DMS153 treated with DMSO at 0.1 percent for 48 hours (cell line): ENCODE measurements at regions not wholly inside any gene's neighbourhood (a gene's known extent, or its start where the extent isn't known, plus 50 kb on each side); places are given as distances from the start of the nearest gene placed in this dataset.

Experiments
- DNase-seq: peaks from one replicate; lab custom pipeline; 2025; ENCODE audit not compliant: unreplicated experiment; lab: John Stamatoyannopoulos, UW

GRCh38 chr3:127088511-127089351, 104.2 kb upstream of the PRR23E start:
- no peak for DNase-seq

DNA sequence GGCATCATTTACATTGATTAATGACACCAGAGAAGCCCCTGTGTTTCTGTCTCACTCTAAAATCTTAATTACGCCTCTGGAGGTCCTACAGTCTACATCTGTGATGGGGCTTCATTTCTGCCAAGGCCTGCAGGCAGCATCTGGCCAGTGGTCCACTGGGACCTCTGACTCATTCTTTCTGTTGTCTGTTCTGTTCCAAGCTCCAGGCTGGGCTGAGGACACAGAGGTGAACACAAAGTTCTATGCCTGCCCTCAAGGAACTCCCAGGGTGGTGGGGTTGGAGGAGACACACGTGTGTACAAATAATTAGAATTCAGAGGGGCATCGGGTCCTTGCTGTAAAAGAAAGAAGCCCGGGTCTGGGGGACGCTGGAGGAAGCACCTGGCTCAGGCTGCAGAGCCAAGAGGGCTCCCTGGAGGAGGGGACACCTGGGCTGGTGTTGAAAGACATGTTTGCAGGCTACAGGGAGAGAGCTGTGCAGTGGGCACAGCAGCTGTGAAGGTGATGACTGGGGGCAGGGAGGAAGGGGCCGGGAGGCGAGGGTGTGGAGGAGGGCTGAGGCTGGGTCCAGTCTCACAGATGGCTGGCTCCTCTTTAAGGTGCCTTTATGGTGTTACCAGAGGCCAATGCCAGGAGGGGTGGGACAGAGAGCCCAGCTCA, 103.3 kb upstream of the PRR23E start:
- DNase-seq = no peak

DNA sequence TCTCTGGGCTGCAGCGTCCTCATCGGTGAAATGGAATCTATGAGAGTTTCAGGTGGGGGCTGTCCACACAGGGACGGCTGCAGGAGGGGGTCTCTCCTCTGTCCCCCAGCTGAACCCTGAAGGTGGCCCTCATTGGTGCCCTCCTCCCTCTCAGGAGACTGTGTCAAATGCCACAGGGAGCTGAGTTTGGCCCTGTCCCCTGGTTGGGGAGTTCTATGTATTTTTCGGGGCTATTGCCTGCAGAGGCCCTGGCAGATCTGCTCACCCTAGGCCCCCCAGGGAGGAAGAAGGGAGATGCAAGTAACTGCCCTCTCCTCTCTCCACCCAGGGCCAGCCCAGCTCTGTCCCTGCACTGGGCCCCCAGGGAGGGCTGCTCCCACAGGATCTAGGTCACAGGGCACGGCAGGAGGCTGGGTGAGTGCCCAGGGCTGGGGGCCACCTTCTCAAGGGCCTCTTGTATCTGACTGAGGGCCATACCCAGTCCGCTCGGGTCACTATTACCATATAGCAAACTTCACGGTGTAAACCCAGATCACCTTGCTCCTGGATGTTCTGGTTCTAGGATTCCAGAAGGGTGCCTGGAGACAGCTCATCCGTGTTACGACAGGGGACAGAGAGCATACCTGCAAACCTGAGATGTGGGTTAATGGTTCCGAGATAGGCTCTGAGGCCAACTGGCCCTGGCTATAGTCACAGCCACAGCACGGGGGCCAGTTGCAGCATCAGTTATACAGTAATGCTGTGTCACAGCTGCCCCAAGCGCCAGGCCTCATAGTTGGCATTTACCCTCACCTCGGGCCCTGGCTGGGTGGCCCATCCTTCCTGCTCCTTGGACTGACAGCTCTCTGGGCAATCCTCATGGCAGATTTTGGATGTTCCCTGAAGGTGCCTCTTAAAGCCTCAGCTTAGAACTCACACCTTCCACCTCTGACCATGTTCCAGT, 102.4 kb upstream of the PRR23E start:
- no peak for DNase-seq

DNA sequence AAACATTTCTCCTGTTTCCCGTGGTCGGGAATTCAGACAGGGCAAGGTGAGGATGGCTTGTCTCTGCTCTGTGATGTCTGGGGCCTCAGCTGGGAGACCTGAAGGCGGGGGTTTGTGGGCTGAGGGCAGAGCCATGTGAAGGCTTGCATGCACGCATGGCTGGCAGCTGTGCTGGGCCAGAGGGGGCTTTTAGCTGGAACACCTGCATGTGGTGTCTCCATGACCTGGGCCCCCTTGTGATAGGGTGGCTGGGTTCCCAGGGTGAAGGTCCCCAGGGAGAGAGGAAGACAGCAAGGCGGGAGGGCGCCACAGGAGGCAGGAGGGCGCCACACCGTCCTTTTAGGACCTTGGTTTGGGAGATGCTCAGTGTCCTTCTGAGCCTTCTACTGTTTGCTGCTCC, 101.6 kb upstream of the PRR23E start:
- no peak for DNase-seq

DNA sequence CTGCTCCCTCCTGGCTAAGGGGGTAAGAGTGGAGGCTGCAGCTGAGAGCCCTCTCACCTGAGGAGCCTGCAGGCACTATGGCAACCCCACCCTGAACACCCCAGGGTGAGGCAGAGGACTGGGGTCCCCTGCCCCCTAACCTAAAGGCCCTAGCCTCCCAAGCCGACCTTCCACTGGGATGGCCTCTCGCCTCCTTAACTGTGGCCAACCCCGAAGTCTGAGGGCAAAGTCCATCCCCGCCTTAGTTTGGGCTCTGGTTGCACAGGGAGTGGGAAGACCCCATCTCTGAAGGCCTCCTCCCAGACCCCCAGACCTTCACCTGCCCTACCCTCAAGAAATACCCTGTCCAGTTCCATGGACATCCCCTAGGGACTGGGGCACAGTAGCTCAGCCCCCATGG, 100.6 kb upstream of the PRR23E start:
- no peak for DNase-seq

DNA sequence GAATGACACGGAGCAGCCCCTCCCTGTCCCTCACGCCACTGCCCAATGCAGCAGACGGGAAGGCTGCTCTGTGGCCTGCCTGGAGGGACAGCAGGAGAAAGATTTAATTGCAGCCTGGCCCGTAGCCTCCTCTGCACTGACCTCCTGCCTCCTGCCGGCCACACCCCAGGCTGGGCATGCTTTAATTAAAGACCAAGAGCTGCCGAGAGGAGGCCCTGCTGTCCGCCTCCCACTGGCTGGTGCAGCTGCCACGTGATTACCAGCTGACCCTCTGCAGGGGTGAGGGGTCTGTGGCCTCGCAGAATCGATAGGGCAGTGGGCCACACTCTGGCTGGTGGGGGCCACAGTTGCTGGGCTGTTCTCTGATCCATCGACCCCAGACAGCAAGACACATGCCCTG, 100.2 kb upstream of the PRR23E start:
- DNase-seq = no peak

- DNase-seq = no peak
Observed at GRCh38 chr3:127093312-127093711, 99.6 kb upstream of the PRR23E start.

GRCh38 chr3:127095774-127096173, 97.2 kb upstream of the PRR23E start:
- no peak for DNase-seq

DNA sequence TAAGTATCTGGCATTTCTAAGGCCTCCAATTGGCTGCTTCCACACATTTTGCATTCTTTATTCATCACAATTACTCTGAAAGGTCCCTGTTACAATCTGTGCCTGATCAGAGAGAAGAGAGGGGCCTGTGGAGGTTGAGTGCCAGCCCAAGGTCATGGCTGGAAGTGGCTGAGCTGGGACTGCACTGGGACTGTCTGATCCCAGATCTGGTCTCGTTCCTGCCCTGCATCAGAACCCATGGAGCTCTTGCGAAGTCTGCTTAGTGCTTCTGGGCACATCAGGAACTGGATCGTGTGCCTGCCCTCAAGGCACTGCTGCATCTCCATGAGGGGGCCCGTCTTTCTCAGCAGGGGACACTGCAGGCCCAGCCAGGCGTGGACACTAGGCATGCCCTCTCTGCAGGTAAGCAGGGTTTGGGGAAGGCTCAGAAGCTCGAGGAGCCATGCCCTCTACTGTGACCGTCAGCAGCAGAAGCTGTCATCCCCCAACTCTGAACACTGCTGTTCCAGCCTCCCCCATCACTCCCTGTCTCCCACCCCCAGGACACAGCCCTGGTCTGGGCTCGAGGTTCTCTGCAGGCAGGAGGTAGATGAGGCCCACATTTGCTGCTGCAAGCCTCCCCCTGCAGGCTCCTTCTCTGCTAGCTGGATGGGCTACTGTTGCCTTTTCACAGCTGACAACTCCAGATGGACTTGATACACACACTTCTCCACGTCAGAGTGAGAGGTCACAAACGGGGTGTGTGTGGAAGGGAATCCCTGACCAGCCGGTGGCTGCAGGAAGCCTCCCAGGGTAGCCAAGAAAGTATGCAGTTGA, 96.5 kb upstream of the PRR23E start:
- DNase-seq = no peak

DNA sequence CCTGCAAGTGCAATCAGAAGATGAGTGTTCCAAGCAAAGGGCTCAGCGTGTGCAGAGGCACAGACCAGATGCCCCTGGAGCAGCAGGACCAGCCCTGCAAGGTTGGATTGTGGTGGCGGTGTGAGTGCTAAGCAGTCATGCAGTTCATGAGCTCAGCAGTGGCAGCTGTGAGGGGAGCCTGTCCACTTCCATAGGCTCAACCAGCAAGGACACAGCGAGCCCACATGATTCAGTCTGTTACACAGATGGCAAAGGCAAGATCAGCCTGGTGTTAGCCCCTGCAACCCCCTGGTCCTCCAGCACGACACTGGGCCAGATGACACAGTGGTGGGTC, 95.9 kb upstream of the PRR23E start:
- DNase-seq = no peak

DNA sequence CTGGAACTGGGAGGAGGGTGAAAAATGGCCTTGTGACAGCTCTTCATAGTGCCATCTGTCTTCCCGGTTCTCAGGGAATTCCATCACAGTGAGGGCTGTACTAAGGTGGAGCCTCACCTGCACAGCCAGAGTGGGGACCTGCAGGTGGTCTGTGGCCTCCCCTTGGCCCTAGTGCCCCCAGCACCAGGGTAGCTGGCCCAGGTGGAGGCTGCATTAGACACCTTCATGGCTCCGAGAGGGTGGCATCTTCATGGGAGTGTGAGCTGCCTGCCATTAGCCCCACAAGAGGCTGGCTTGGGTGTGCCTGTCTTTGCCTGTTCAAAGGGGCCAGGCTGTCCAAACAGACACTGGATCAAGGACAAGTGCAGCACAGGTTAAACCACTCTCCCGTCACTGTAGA, 95.5 kb upstream of the PRR23E start:
- DNase-seq = no peak

- no peak for DNase-seq
Observed at GRCh38 chr3:127099982-127100381, 92.9 kb upstream of the PRR23E start.

DNA sequence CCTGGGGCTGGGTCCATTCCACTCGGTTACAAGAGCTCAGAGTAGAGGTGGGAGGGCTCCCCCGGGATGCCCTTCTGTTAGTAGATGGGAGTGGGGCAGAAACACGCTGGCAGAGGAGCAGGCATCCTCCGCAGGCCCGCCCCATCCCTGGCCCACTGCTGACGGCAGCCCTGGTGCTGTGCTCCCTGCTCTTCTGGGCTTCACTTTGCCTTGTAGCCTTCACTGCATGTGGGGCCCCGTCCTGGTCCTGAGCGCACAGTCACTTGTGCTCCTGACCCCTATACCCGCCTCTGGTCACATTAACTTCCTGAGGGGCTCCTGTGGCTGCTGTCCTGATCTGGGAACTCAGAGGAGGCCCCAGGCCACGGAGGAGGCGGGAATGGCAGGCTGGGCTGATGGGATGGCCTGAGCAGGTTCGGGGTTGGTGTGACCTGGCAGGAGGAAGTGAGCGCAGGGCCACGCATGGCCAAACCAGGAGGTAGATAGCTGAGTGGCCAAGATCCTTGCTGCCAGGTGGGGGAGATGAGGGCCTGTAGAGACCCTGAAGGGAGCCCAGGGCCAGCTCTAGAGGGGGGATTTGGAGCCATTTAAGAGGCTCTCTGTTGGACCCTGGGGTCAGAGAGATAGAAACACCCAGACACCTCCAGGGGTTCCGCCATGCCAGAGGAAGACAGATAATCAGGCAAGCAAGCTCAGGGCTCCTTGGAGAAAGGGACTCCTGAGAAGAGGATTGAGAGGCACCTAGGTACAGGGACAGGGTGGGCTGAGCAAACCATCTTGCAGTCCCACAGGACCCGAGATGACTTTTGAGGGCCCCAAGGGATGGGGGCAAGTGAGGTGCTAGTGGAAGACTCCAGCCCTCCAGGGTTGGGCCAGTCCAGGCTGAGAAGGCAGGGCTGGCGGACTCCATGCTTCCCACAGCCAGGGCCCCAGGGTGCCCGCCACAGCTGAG, 92.2 kb upstream of the PRR23E start:
- no peak for DNase-seq

DNA sequence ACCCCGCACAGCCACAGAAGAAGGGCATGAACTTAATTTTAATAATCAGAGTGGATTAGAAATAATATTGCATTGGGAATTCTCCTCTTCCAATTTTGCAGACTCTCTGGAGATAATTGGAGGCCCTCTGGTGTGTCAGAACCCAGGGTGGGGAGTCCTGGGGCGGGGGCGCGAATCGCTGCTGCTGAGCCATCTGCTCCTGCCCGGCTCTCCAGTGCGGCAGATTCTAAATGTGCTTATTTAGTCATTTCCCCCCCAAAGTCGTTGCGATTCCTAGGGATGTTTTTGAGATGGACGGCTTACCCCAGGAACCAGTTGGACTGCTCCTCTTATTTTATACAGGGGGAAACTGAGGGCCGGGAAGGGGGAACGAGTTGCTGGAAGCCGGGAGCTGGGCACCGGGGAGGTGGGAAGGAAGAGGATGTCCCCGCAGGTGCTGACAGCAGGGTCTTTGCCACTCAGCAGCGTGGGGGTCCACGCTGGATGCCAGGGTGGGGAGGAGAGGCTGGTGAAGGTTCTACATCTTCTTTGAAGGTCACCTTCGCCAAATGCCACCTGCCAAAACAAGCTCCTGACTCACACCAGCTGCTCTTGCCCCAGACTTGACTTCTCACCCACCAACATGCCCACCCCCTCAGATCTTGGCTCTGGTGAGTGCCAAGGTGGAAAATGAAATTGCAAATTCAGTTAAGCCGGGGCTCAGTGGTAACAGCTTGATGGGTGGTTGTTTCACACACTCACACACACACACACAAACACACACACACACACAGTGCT, 91.3 kb upstream of the PRR23E start:
- no peak for DNase-seq

DNA sequence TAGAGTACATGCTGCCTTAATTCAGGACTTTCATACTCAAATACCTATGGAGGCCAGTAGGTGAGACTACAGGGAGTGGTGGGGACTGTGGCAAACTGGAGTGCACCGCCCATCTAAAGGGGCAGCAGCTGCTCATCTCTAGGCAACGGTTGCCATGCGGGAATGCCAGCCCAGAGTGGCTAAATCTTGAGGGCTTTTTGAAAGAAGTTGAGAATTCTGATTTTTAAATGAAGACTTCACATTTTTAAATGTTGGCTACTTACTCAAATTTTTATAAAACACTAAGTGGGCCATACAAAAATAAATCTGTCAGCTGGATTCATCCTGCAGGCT, 90.8 kb upstream of the PRR23E start:
- DNase-seq = no peak

DNA sequence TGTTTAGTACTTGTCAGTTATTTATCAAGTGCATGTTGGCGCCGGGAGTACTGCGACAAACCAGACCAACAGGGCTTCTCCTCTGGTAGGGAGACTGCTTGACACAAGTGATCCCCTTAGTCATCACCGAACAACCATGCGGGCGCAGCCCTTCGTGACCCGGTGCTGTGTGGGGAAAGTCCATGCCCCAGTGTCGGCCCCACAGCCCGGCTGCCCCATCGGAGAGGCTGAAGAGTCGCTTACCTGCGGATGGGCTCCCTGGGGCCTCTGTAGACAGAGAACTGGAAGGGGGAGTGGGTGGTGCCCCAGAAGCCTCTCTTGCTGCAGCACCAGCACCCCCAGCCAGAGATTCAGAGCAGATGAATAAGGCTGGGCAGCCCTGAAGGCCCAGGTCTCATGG, 90.3 kb upstream of the PRR23E start:
- DNase-seq = no peak

DNA sequence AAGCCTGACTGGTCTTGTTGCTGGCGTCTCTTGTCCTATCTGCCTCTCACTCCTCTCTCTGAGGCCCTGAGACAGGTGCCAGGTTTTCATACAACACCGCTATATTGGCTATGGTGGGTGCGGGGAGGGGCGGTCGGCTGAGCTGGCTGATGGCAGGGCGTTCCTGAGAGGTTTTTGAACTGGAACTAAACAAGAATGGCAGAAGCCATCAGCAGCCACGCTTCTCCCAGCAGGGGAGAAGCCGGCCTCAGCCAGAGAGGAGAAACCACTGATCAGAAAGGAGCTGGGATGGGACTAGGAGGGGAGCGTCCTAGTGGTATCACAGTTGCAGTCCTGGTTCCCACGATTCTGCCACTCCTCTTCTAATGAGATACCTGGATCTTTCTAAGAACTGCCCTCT, 89.9 kb upstream of the PRR23E start:
- DNase-seq = no peak

DNA sequence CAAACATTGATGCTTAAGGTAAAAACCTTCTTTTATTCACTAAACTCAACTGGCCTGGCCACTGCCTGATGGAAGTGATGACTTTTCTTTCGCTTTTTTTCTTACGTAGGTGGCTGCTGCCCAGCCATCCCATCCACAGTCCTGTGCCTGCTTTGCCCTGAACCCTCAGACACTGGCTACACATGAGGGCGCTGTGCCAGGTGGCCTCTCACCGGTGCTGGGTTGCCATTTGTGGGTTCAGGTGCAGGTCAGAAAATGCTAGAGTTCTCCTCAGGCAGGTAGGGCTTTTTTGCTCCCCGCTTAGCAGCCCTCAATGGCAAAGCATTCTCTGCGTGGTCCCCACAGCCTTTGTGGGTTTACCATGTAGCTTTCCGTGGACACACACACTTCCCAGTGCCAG, 88.3 kb upstream of the PRR23E start:
- DNase-seq = peak; percentile 64

GRCh38 chr3:127105587-127105986, 87.3 kb upstream of the PRR23E start:
- DNase-seq = no peak
